Endodermal cell (in vitro differentiated cells): ENCODE measurements at regions not wholly inside any gene's neighbourhood (a gene's known extent, or its start where the extent isn't known, plus 50 kb on each side); places are given as distances from the start of the nearest gene placed in this dataset.

Experiments used
- DNase-seq: peaks from one replicate; pipeline ENCODE4 v3.0.0-alpha.2; 2017
- H3K27ac ChIP-seq: 2 replicates; pipeline ENCODE4 v1.5.1; 2013; ENCODE audit warnings: mild to moderate bottlenecking, low read depth, low read length, moderate library complexity
- H3K27me3 ChIP-seq: 2 replicates; pipeline ENCODE4 v1.6.1; 2013; ENCODE audit warnings: mild to moderate bottlenecking, low read length, moderate library complexity; ENCODE audit not compliant: insufficient read depth, control insufficient read depth, poor library complexity, severe bottlenecking
- H3K36me3 ChIP-seq: 2 replicates; pipeline ENCODE4 v1.7.0; 2013; ENCODE audit warnings: mild to moderate bottlenecking, low read length, moderate library complexity; ENCODE audit not compliant: control insufficient read depth, insufficient read depth
- H3K4me1 ChIP-seq: one replicate; pipeline ENCODE4 v1.7.0; 2013; ENCODE audit warnings: low read length; ENCODE audit not compliant: control insufficient read depth, insufficient read depth
- H3K4me3 ChIP-seq: 2 replicates; pipeline ENCODE4 v1.5.1; 2013; ENCODE audit warnings: mild to moderate bottlenecking, low read length, moderate library complexity
- H3K9ac ChIP-seq: 2 replicates; pipeline ENCODE4 v1.6.1; 2013; ENCODE audit warnings: mild to moderate bottlenecking, low read length, moderate library complexity; ENCODE audit not compliant: poor library complexity, severe bottlenecking; ENCODE audit errors: extremely low read depth
- H3K9me3 ChIP-seq: 2 replicates; pipeline ENCODE4 v1.6.1; 2013; ENCODE audit warnings: mild to moderate bottlenecking, low read length, moderate library complexity; ENCODE audit not compliant: control insufficient read depth
- H3K27ac Mint-ChIP-seq: 2 replicates; pipeline ENCODE4 v1.8.0; 2020; ENCODE audit warnings: mixed read lengths
- H3K27me3 Mint-ChIP-seq: 2 replicates; pipeline ENCODE4 v1.8.0; 2021; ENCODE audit warnings: mild to moderate bottlenecking, mixed read lengths; ENCODE audit not compliant: insufficient read depth
- H3K36me3 Mint-ChIP-seq: 2 replicates; pipeline ENCODE4 v1.8.0; 2020; ENCODE audit warnings: low read depth, mixed read lengths
- H3K4me1 Mint-ChIP-seq: 2 replicates; pipeline ENCODE4 v1.8.0; 2020; ENCODE audit warnings: mixed read lengths
- H3K4me3 Mint-ChIP-seq: 2 replicates; pipeline ENCODE4 v1.8.0; 2020; ENCODE audit warnings: mild to moderate bottlenecking, moderate library complexity, mixed read lengths
- H3K9me3 Mint-ChIP-seq: 2 replicates; pipeline ENCODE4 v1.8.0; 2020; ENCODE audit warnings: mild to moderate bottlenecking, mixed read lengths
- CTCF ChIP-seq: fragments of 200-600 bp; sonication (generic); conservative IDR thresholded peaks from 2 replicates; pipeline ENCODE4 v1.5.0; 2021; ENCODE audit warnings: antibody characterized with exemption, mild to moderate bottlenecking
- WGBS, 2 experiments: methylation state at CpG; one replicate each; pipeline versions ENCODE4 v1.1.5 to v1.1.7; 2013; ENCODE audit warnings: missing lambda C conversion rate in 2 of 2, mixed read lengths in 1 of 2; ENCODE audit not compliant: insufficient coverage in 1 of 2, insufficient read length in 1 of 2; 5-methylcytosine and 5-hydroxymethylcytosine counted together

DNA sequence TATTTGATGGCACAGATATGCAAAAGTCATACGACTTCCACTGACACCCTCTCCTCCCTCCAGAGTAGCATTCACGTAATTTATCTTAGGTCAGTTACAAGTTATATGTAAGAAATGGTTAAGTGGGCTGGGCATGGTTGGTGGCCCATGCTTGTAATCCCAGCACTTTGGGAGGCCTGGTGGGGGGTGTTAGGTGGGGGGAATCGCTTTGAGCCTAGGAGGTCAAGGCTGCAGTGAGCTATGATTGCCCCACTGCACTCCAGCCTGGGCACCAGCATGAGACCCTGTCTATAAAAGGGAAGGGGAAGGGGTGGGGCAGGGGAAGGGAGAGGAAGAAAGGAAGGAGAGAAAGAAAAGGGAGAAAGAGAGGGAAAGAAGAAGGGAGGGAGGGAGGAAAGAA, 202.8 kb downstream of the AUH start:
- no peak overlapping the region for H3K27ac ChIP-seq
- H3K4me3 ChIP-seq = no peak overlapping the region
- Mint-ChIP-seq H3K4me3 (no peak overlapping the region), H3K36me3 (no peaks in the 10 kb centered on the region), H3K9me3 (no peaks in the 10 kb centered on the region), H3K27me3 (no peaks in the 10 kb centered on the region), H3K4me1 (peaks cover 6% of the 10 kb centered on the region), H3K27ac (no peak overlapping the region)
- 91% methylated on average over 3 of the region's 3 CpGs; no CpG with 5 or more reads in 1 of the 2 experiments for WGBS, 2 experiments
- H3K9ac ChIP-seq = no peak overlapping the region
- no peaks in the 10 kb centered on the region for H3K9me3 ChIP-seq
- no peaks in the 10 kb centered on the region for H3K4me1 ChIP-seq
- no peak for TF ChIP-seq CTCF
- H3K27me3 ChIP-seq = no peaks in the 10 kb centered on the region
- DNase-seq = no peak
- no peaks in the 10 kb centered on the region for H3K36me3 ChIP-seq

- H3K27me3 ChIP-seq = no peaks in the 10 kb centered on the region
- no peaks in the 10 kb centered on the region for H3K4me1 ChIP-seq
- peak; percentile 62 for DNase-seq
- H3K4me3 Mint-ChIP-seq = no peak overlapping the region
- H3K9me3 ChIP-seq = no peaks in the 10 kb centered on the region
- WGBS, 2 experiments = 88 to 91% methylated on average over 11 to 27 of the region's 27 CpGs
- no peaks in the 10 kb centered on the region for H3K36me3 Mint-ChIP-seq
- no peaks in the 10 kb centered on the region for H3K27me3 Mint-ChIP-seq
- no peak overlapping the region for H3K27ac Mint-ChIP-seq
- H3K4me1 Mint-ChIP-seq = peaks cover 6% of the 10 kb centered on the region
- no peak overlapping the region for H3K27ac ChIP-seq
- no peak for TF ChIP-seq CTCF
- no peak overlapping the region for H3K9ac ChIP-seq
- H3K4me3 ChIP-seq = no peak overlapping the region
- no peaks in the 10 kb centered on the region for H3K36me3 ChIP-seq
- no peaks in the 10 kb centered on the region for H3K9me3 Mint-ChIP-seq
These were observed 202.0 kb downstream of the AUH start for GRCh38 chr9:91159664-91160121.

- Mint-ChIP-seq H3K27me3 (no peaks in the 10 kb centered on the region), H3K27ac (no peak overlapping the region), H3K4me3 (no peak overlapping the region), H3K36me3 (no peaks in the 10 kb centered on the region), H3K4me1 (peaks cover 6% of the 10 kb centered on the region), H3K9me3 (no peaks in the 10 kb centered on the region)
- no peaks in the 10 kb centered on the region for H3K27me3 ChIP-seq
- no peak overlapping the region for H3K27ac ChIP-seq
- DNase-seq = no peak
- 94 to 99% methylated on average over 12 to 22 of the region's 22 CpGs for WGBS, 2 experiments
- no peaks in the 10 kb centered on the region for H3K9me3 ChIP-seq
- H3K36me3 ChIP-seq = no peaks in the 10 kb centered on the region
- H3K9ac ChIP-seq = no peak overlapping the region
- H3K4me1 ChIP-seq = no peaks in the 10 kb centered on the region
- TF ChIP-seq CTCF = no peak
- H3K4me3 ChIP-seq = no peak overlapping the region
These were observed 201.5 kb downstream of the AUH start for GRCh38 chr9:91160181-91160580.
